HG03442 (cell line): ENCODE measurements at regions not wholly inside any gene's neighbourhood (a gene's known extent, or its start where the extent isn't known, plus 50 kb on each side); places are given as distances from the start of the nearest gene placed in this dataset.
"Not testable (repeated sequence)": the region's sequence is repeated elsewhere in the genome, so short reads cannot be mapped to it uniquely, and the experiment has no call there.

ENCODE experiments used
- ATAC-seq: cut with Tn5 transposase; IDR thresholded peaks from one replicate; pipeline ENCODE4 v1.9.1; 2021; ENCODE audit warnings: mild to moderate bottlenecking, moderate library complexity; ENCODE audit not compliant: unreplicated experiment

DNA sequence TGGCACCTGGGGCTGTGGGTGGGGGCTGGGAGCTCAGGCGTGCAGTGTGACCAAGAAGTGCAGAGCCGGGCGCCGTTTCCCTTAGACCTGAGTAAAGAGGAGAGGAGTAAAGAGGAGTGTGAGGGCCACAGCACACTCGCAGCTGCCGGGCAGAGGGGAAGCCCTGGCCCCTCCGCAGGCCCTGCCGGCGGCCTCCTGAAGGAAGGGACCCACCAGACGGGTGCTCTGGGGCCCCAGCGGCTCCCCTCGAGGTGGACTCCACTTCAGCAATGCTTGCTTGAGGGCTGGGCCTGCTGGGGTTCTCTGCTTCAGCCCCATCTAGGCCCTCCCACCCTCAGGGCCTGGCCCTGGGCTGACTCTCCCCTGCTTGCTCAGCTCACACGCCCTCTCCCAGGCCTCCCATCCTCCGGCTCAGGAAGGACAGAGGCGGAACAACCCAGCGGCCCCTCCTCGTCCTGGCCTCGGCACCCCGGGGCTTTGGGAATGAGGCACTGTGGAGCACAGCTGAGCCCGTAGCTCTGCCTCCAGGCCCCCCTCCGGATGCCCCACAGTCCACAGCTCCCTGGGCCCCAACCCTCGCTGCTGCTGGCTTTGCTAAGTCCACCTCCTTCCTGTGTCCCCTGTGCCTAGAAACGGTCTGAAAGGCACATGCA is 1198.7 kb downstream of the BRD1 start:
- ATAC-seq, result no peak

DNA sequence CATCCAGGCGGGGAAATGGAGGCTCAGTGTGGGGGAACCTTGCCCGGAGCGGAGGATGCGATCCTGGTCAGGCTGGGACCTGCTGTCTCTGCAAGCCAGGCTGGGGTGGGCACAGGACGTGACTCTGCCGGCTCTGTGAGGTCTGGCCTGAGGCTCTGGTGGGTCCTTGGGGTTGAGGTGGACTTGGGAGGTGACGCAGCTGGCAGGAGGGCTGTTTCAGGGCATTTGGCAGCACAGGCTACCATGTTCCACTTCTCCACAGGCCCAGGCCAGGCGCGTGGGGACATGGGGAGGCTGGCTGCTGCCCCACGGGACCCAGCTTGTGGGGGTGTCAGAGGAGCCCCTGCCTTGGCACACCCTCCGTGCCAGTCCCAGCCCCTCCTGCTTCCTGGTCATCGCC is 1199.7 kb downstream of the BRD1 start:
- no peak for ATAC-seq

DNA sequence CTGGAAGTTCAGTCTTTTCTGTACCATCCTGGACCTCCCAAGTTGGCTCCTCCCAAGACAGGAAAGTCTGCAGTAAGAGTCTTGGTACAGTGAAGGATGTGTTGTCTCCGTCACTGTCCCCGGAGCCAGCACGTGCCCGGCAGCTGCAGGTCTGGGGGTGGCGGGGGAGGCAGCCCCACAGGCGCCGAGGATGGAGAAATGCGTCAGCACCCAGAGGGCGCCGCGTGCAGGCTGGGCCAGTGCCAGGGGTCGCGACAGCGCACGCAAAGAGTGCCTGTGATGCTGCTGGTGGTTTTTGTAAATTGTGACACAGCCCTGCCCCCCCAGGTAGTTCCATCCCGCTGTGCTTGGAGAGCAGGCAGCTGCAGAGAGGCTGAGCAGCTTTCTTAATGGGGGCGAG is 1200.5 kb downstream of the BRD1 start:
- no peak for ATAC-seq

DNA sequence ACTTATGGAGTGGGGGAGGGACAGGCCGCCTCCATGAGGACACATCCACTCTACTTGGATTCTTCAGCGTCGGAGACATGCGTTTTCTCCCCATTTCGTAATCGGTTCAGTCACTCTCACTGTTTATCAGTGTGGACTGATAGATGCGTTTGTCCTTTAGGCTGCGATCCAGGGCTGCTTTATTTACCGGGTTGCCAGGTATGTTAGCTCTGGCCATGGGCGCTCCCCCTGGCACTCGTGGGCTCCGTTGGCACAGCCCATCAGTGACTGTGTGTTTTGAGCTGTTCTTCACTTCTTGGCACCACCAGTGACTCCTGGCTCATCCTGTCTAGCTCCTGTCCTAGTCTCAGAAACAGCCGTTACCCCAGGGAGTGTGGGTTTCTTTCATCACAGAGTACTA is 1203.3 kb downstream of the BRD1 start:
- ATAC-seq, result no peak

DNA sequence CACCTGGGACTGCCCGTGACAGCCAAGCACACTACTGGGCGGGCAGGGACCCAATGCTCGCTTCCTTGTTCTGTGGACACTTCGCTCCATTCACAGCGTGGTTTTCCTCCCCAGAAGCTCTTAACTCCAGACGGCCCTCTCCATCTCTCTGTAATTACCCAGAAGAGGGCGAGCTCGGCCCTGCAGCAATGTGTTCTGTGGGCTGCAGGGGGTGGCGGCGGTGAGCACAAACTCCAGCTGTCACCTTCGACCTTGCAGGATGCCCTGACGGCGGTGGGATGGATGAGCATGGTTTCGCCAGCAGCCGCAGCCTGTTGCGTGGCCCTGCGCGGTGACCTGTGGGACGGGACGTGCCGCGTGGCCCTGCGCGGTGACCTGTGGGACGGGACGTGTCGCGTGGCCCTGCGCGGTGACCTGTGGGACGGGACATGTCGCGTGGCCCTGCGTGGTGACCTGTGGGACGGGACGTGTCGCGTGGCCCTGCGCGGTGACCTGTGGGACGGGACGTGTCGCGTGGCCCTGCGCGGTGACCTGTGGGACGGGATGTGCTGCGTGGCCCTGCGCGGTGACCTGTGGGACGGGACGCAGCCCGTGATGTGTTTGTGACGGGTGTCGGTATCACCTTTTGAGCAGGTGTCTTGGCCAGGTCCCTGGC is 1204.7 kb downstream of the BRD1 start:
- ATAC-seq, result no peak

DNA sequence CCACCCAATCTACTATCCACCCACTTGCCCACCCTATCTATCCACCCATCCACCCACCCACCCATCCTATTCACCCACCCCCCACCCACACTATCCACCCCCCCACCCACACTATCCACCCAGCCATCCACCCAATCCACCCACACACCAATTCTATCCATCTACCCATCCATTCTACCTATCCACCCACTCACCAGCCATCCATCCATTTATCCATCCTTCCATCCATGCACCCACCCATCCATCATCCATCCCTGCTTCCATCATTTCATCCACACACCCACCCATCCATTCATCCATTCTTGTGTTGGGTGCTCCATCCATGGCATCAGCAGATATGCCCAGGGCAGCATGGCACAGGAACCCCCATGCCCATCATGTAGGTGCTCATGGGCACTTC is 1206.6 kb downstream of the BRD1 start:
- no peak for ATAC-seq

DNA sequence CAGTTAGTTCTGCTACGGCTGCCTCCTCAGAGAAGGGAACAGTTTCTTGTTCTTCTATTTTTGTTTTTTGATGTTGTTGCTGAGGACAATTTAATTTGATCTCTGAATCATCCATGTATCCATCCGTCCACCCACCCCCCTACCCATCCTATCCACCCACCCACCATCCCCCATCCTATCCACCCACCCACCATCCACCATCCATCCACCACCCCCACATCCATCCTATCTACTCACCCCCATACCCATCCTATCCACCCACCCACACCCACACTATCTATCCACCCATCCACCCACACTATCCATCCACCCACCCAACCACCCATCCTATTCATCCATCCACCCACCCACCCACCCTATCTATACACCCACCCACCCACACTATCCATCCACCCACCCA is 1207.2 kb downstream of the BRD1 start:
- not testable (repeated sequence) for ATAC-seq

DNA sequence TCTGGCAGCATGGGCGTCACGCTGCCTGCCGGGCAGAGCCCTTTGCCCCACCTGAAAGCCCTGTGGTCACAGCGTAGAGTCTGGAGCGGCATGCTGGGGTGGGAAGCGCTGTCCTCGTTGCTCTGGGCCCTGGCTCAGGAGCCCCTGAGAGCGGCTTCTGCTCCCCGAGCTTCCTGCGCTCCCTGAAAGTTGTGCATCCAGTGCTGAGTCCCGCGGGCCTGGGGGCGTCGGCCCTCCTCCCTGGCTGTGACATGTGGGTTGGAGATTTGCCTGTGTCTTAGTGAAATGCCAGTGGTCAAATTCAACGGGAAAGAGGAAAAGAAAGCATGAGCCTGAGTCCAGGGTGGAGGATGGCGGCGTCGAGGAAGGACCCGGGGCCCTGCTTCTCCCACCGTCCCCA is 1208.0 kb downstream of the BRD1 start:
- ATAC-seq, result no peak

DNA sequence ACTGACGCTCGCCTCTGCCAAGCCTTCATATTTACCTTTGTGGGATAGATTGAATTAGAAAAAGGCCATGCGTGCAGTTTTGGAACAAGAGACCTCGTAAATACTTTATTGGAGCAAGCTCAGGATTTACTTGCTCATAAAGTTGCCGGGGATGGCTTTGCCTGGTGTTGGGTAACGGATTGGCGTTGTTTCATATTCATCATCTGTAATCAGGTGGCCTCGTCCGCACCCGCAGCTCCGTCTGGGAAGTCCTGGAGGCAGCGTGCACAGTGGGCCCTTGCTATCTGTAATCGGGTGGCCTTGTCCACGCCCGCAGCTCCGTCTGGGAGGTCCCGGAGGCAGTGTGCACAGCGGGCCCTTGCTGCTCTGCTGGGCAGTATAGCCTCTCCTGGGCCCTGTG is 1209.3 kb downstream of the BRD1 start:
- ATAC-seq, result no peak

DNA sequence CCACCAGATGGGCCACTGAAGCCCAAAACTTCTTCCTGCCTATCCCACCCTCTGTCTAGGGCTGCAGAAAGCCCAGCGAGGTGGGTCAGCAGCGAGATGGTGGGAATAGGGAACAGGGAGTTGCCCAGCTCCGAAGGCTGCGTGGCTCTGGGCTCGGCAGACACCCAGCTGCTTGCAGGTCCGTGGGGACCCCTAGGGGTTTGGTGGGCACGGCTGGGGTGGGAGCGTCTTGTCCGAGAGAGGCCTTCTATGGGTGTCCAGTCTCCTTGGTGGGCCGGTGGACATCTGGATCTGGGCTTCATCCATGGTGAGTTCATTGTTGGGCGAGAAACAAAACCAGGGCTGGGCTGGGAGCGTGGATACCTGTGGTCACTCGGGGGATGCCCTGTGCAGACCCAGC is 1211.0 kb downstream of the BRD1 start:
- no peak for ATAC-seq

DNA sequence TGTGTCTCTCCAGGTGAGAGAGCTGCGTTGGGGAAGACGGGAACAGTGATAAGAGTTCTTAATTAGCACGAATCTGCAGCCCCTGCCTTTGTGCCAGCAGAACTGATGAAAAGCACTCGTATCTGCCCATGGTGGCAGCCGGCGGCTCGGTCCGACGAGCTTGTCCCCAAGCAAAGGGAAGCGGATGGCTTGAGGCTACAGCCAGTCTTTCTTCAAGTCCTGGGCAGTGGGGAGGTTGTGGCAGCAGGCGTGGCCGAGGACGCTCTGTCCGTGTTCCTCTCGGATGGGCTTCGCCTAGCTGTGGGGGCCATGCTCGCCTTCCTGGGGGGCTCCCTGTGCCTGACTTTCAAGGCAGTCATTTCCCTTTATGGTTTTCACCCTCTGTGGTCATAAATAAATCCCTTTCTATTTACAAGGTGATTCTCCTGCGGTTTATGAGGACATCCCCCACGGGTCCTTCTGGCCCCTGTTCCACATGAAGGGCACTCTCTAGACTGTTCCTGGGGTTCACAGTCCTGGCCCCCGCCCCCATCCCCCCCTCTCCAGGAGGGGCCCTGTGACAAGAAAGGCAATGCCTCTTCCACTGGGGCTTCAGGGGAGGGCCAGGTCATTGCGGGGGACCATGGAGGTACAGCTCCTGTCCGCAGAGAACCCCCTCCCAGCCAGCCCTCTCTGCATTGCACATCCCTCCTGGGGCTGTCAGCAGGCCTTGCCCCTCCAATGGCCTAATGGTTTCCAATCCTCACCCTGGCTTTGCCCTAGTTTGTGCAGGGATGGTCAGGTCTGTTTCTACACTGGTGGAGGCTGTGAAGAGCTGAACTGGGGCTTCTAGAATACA is 1212.3 kb downstream of the BRD1 start:
- ATAC-seq, result no peak

DNA sequence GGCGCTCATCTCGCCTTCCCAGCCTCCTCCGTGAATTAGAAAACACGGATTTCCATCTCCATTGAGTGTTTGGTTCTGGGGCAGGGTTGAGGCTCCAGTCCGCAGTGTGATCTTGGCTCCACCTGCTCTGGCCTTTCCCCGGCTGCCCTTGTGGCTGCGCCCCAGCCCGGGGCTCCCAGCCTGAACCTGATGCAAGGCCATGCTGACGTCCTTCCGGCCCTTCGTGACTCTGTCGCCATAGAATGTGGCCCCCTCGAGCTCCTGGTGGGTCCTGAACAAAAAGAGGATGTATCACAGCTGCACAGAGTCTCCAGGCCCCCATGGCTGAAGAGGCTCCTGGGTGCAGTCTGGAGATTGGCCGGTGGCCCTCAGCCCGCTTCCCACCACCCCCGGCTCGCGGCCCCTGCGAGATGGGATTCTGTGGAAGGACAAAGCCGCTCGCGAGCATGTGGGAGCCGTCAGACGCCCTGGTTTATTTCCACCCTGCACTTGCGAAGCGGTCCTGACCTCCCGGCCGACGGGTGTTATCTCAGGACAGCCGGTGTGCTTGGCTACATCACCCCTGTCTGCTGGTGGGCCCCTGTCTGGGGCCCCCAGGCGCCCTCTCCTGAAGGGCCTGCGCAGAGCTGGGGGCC is 1214.0 kb downstream of the BRD1 start:
- no peak for ATAC-seq

DNA sequence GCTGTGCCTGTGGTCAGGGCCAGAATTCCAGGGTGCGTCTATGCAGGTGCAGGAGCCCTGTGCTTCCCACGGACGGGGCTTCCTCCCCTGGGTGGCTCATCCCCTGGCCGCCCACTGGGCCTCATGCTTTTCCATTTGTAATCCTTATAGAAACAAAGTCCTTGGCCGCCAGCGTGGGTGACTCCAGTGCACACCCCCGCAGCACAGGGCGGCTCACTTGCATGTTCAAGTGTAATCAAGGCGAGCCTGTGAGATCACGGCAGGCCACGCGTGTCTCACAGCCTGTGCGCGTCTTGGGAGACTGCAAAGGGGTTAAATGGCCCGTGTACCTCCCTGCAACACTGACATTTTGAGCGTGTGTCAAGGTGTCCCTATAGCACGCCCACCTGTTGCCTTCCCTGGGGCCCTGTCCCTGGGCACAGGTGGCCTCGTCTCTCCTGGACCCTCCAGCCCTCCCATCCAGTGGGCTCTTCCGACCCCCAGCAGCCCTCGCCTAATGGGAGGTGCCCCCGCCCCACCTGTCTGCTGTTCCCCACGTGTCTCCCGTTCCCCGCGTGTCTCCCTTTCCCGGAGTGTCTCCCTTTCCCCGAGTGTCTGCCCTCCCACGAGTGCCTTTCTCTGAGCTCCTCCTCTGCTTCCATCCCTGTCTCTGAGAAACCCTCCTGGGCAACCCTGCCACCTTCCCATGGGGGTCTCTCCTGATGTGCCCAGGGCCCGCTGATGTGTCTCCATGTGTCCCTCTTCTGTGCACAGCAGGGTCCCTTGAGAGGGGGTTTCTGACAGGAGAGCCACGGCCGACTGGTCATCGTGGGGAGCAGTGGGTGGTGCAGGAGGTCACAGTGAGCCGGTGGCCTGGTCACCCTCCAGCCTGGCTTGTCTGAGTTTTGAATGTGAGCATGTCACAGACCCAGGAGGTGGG is 1215.3 kb downstream of the BRD1 start:
- no peak for ATAC-seq

DNA sequence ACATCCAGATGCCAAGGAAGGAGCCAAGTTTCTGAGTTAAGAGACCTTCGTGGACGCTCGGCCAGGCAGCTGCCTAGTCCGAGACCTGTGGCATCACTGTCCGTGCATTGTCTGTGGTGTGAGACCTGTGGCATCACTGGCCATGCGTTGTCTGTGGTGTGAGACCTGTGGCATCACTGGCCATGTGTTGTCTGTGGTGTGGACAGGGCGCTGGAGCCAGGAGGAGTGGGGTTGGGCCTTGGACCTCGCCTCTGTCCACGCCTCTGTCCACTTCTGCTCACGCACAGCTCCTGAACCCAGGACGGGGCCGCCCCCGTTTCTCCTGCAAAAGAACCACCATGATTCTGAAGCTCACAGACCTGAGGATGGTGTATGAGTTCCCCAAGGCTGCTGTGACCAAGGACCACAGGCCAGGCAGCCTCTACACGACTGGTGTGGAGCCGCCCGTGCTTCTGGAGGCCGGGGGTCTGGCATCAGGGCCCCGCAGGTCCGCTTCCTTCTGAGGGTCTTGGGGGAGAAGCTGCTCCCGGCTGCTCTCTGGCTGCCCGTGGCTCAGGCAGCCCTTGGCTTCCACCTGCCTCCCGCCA is 1218.3 kb downstream of the BRD1 start:
- no peak for ATAC-seq

DNA sequence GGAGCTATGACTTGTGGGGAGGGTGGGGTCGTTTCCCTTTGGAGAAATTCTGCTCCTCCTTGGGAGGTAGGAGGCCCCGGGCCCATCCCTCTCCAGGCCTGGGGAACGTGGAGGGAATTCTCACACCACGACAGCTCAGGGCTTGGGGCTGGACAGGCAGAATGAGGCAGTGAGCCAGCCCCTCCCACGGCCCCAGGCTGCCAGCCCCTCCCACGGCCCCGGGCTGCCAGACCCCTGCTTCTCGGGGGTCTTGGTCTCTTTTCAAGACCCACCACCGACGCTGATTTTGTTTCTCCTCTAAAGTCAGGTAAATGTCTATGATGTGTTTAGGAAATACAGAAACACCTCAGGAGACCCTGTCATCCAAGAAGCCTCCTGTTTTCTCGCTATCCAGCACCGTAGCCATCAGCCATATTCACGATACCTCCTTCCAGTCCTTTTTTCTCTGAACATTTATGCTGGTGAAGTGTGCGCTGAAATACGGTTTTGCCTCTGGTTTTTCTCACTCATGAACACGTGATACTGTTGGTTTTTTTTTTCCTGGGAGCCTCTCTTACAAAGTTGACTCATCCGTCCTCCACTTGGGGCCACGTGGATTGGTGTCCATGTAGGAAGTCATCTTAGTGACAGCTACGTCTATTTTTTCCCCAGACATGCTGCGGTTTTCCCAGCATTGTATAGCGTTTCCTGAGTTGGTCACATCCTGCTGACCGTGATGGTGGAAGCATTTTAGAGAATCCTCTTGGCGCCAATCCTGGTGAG is 1219.6 kb downstream of the BRD1 start:
- ATAC-seq, result no peak

DNA sequence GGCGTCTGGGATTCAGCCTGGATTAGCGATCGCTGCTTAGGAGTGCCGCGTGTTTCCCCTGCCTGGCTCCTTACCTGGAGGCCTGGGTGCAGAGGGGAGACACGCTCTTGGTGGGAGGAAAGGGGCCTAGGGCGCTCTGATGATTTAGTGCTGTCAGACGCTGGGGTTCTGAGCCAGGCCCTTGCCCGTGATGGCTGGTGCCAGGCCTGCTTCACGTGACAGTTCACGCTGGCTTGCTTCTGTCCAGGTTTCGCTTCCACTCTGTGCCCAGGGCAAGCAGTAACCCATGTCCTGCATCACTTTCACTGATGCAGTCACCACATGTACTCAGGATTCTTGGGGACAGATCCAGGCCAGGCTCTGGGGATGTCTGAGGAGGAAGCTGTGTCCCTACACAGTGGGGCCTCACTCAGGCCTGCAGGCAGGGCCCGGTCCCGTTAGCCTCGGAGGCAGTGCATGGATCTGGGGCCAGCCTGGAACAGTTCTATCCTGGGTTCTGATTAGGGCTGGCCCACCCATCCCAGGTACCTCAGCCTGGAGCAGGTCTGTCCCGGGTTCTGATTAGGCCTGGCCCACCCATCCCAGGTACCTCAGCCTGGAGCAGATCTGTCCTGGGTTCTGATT is 1220.9 kb downstream of the BRD1 start:
- no peak for ATAC-seq

DNA sequence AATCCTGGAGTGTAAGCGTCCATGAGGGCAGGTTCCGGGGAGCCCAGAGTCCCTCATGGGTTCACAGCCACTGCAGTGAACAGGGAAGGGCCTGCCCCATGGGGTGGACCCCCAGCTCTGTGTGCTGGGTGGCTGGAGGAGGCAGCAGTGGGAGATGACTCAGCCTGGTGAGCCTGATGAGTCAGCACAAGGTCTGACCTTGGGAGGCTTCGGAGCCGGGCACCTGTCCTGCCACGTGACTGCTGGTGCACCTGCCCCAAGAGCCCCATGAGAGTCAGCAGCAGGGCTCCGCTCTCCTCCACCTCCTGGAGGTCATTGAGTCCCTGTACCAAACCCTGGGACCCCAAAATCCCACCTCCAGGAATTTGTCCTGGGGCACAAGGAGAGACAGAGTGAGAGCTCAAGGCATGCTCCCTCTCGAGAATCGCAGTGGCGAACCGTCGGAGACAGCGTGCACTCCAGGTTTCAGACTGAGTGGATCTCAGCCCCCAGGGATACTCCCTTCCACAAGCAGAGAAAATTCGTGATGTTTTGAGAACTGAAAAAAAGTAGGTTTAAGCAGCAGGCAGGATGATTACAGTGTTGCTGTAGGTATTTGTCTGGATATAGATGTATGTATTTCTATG is 1221.7 kb downstream of the BRD1 start:
- no peak for ATAC-seq

DNA sequence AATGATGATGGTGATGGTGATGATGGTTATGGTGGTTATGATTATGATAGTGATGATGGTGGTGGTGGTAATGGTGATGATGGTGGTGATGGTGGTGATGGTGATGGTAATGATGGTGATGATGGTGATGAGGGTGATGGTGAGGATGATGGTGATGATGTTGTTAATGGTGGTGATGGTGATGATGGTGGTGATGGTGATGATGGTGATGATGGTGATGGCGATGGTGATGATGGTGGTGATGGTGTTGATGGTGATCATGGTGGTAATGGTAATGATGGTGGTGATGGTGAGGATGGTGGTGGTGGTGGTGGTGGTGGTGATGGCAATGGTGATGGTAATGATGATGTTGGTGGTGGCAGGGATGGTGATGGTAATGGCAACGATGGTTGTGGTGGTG is 1222.5 kb downstream of the BRD1 start:
- no peak for ATAC-seq
